ENCODE measurements at regions not wholly inside any gene's neighbourhood (a gene's known extent, or its start where the extent isn't known, plus 50 kb on each side); places are given as distances from the start of the nearest gene placed in this dataset.

DNA sequence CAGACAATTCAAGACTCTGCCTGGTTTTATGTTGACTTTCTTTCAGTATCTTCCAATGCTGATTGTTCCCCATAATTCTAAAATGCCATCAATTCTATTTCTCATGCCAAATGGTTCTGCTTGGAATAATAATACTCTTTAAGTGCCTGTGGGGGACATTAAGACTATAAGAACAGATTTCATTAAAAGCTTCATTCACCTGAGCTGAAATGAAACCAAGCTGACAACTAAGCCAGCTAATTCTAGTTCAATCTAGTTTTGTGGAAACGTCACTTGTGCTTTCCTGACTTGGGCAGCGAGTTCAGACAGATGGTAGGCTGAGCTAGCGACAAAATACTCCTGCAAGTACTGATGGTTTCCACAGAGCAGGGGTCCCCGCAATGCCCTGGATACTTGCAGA is 491.1 kb upstream of the RAB6C start:
- Histone ChIP-seq H3K4me2 (no peak overlapping the region), H3K4me3 (ENCODE audit: low read depth in 2 of 2, low read length in 1 of 2) (no peak overlapping the region), H4K20me1 (ENCODE audit: insufficient read depth) (no peaks in the 10 kb centered on the region), H3F3A (replicated peaks; ENCODE audit: insufficient read depth) (no peaks in the 10 kb centered on the region), H3K36me3 (replicated peaks in 1 of 2; ENCODE audit: control insufficient read depth in 1 of 2, insufficient read depth in 2 of 2, low read length in 1 of 2) (no peaks in the 10 kb centered on the region), H3K9me2 (no peaks in the 10 kb centered on the region), H3K79me2 (ENCODE audit: insufficient read depth) (no peaks in the 10 kb centered on the region), H3K9ac (no peak overlapping the region), H2AFZ (ENCODE audit: low read depth) (no peak overlapping the region), H3K27ac (ENCODE audit: low read depth in 2 of 2, low read length in 1 of 2) (no peak overlapping the region), H3K27me3 (ENCODE audit: insufficient read depth) (no peaks in the 10 kb centered on the region), H3K4me1 (ENCODE audit: control insufficient read depth in 1 of 2, insufficient read depth in 2 of 2, low read depth in 1 of 2, low read length in 1 of 2) (no peaks in the 10 kb centered on the region), H3K9me3 (no peaks in the 10 kb centered on the region)
- ChIA-PET POLR2A (no interaction called here), CTCF (no interaction called here)
- TF ChIP-seq RXRA (IDR thresholded peaks at IDR 0.05; ENCODE audit: borderline replicate concordance, low read depth) (no peak), FOXJ3 (CRISPR knock-in tag; IDR thresholded peaks at IDR 0.05) (no peak), YY1 (IDR thresholded peaks at IDR 0.05; ENCODE audit: low read depth) (no peak), GABPA (IDR thresholded peaks at IDR 0.05; ENCODE audit: low read depth) (no peak), FOXM1 (IDR thresholded peaks at IDR 0.05; ENCODE audit: low read depth) (no peak), EP300 (IDR thresholded peaks at IDR 0.05; ENCODE audit: borderline replicate concordance in 1 of 2, low read depth in 1 of 2, low read length in 1 of 2) (no peak), TCF12 (IDR thresholded peaks at IDR 0.05) (no peak), MEF2A (IDR thresholded peaks at IDR 0.05; ENCODE audit: borderline replicate concordance, low read depth) (no peak), MXI1 (IDR thresholded peaks at IDR 0.05; ENCODE audit: low read depth, low read length) (no peak), POLR2AphosphoS5 (IDR thresholded peaks at IDR 0.05; ENCODE audit: low read depth, low read length) (no peak), SMC3 (IDR thresholded peaks at IDR 0.05; ENCODE audit: low read depth, low read length) (no peak), FOSL2 (IDR thresholded peaks at IDR 0.05; ENCODE audit: borderline replicate concordance, low read depth) (no peak), MAX (IDR thresholded peaks at IDR 0.05; ENCODE audit: low read depth) (no peak)
- TF ChIP-seq, protein P1, sequence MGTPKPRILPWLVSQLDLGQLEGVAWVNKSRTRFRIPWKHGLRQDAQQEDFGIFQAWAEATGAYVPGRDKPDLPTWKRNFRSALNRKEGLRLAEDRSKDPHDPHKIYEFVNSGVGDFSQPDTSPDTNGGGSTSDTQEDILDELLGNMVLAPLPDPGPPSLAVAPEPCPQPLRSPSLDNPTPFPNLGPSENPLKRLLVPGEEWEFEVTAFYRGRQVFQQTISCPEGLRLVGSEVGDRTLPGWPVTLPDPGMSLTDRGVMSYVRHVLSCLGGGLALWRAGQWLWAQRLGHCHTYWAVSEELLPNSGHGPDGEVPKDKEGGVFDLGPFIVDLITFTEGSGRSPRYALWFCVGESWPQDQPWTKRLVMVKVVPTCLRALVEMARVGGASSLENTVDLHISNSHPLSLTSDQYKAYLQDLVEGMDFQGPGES (IDR thresholded peaks at IDR 0.05; ENCODE audit: low read depth, low read length), result no peak
- DNase-seq, result no peak
- 9% methylated on average over 4 of the region's 4 CpGs for WGBS (ENCODE audit: low lambda C conversion rate)

- Histone ChIP-seq H2AFZ (ENCODE audit: low read depth) (no peak overlapping the region), H3K36me3 (replicated peaks in 1 of 2; ENCODE audit: control insufficient read depth in 1 of 2, insufficient read depth in 2 of 2, low read length in 1 of 2) (no peaks in the 10 kb centered on the region), H3K9me2 (no peaks in the 10 kb centered on the region), H4K20me1 (ENCODE audit: insufficient read depth) (no peaks in the 10 kb centered on the region), H3K27ac (ENCODE audit: low read depth in 2 of 2, low read length in 1 of 2) (no peak overlapping the region), H3K27me3 (ENCODE audit: insufficient read depth) (no peaks in the 10 kb centered on the region), H3K4me3 (ENCODE audit: low read depth in 2 of 2, low read length in 1 of 2) (no peak overlapping the region), H3K9ac (no peak overlapping the region), H3K4me1 (ENCODE audit: control insufficient read depth in 1 of 2, insufficient read depth in 2 of 2, low read depth in 1 of 2, low read length in 1 of 2) (no peaks in the 10 kb centered on the region), H3K9me3 (no peaks in the 10 kb centered on the region), H3K79me2 (ENCODE audit: insufficient read depth) (no peaks in the 10 kb centered on the region), H3F3A (replicated peaks; ENCODE audit: insufficient read depth) (no peaks in the 10 kb centered on the region), H3K4me2 (no peak overlapping the region)
- WGBS (ENCODE audit: low lambda C conversion rate), result 32% methylated on average over 7 of the region's 7 CpGs
- POLR2A ChIA-PET, result no interaction called here
- CTCF ChIA-PET, result no interaction called here
- no peak for DNase-seq
- no peak for TF ChIP-seq RCOR1 (IDR thresholded peaks at IDR 0.05; ENCODE audit: low read length)
- no peak for TF ChIP-seq CTCF (IDR thresholded peaks at IDR 0.05)
Measured at GRCh38 chr2:129490641-129491040, 488.8 kb upstream of the RAB6C start.

Measured in SK-N-SH (cell line).